Stomach smooth muscle (tissue), 2 donors: ENCODE measurements at regions not wholly inside any gene's neighbourhood (a gene's known extent, or its start where the extent isn't known, plus 50 kb on each side); places are given as distances from the start of the nearest gene placed in this dataset.

Experiments
- H3K27ac ChIP-seq: one replicate; pipeline ENCODE4 v1.7.0; 2013; ENCODE audit warnings: mild to moderate bottlenecking, low read length, inconsistent platforms
- H3K27me3 ChIP-seq, 2 donors: one replicate each; pipeline ENCODE4 v1.7.0; 2013; ENCODE audit warnings: low read length in 2 of 2; ENCODE audit not compliant: insufficient read depth in 2 of 2, control insufficient read depth in 1 of 2
- H3K36me3 ChIP-seq, 2 donors: one replicate each; pipeline ENCODE4 v1.7.0; 2013; ENCODE audit warnings: low read length in 2 of 2; ENCODE audit not compliant: control insufficient read depth in 2 of 2, insufficient read depth in 2 of 2
- H3K4me1 ChIP-seq: one replicate; pipeline ENCODE4 v1.7.0; 2013; ENCODE audit warnings: low read length; ENCODE audit not compliant: control insufficient read depth, insufficient read depth
- H3K4me3 ChIP-seq, 2 donors: one replicate each; pipeline ENCODE4 v1.7.0; 2013; ENCODE audit warnings: low read length in 2 of 2
- H3K9ac ChIP-seq, 2 donors: one replicate each; pipeline ENCODE4 v1.7.0; 2013; ENCODE audit warnings: low read length in 2 of 2, mild to moderate bottlenecking in 1 of 2
- H3K9me3 ChIP-seq, 2 donors: one replicate each; pipeline ENCODE4 v1.7.0; 2013; ENCODE audit warnings: low read length in 2 of 2; ENCODE audit not compliant: control insufficient read depth in 2 of 2
- donor health status: healthy.
- donor health status: Pancreatic carcinoma.

DNA sequence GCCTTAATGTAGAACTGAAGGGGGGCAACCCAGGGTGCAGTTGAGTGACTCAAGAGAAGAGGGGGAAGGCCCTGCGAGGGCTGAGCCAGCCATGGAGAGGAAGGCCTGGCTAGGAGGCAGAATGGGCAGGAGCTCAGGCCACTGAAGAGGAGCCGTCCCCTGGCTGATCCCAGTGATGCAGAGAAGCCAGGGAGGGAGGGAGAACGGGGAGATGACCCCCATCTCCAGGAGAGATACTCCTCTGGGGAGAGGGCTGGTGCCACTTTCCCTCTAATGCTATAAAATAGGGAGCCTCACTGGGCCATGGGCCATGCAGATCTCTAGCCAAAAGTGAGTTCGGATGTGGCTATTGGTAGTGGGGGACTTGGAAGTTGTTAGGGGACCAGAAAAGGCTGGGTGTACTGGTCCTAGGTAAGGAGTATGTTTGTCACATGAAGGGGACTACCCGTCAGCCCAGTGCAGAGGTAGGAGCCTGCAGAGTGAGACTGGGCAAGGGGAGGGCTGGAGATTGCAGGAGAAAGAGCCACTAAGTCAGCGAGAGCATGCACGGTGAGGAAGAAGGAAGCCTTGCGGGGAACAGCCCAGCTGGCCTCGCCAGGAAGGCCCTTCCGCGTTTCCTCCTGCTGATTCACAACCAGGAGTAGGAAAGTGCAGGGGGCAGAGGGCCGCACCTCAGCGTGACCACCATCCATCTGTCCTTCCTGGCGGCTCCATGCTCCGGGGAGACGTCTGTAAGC is 347.6 kb downstream of the TCERG1L start:
- peaks cover 0 to 9% of the 10 kb centered on the region in 2 donors for H3K27me3 ChIP-seq
- no peaks in the 10 kb centered on the region for H3K4me1 ChIP-seq
- no peak overlapping the region for H3K27ac ChIP-seq
- no peak overlapping the region for H3K4me3 ChIP-seq
- H3K36me3 ChIP-seq = no peaks in the 10 kb centered on the region
- no peak overlapping the region for H3K9ac ChIP-seq
- no peaks in the 10 kb centered on the region for H3K9me3 ChIP-seq

- Histone ChIP-seq H3K36me3 (no peaks in the 10 kb centered on the region), H3K27me3 (peaks cover 0 to 7% of the 10 kb centered on the region in 2 donors), H3K27ac (no peak overlapping the region), H3K4me3 (no peak overlapping the region), H3K9me3 (no peaks in the 10 kb centered on the region), H3K4me1 (no peaks in the 10 kb centered on the region), H3K9ac (no peak overlapping the region)
These were observed 346.8 kb downstream of the TCERG1L start for GRCh38 chr10:130964771-130965170.

- Histone ChIP-seq H3K4me1 (no peaks in the 10 kb centered on the region), H3K9me3 (no peaks in the 10 kb centered on the region), H3K27ac (no peak overlapping the region), H3K36me3 (no peaks in the 10 kb centered on the region), H3K9ac (no peak overlapping the region), H3K4me3 (no peak overlapping the region), H3K27me3 (peaks cover 0 to 4% of the 10 kb centered on the region in 2 donors)
These were observed 344.4 kb downstream of the TCERG1L start for GRCh38 chr10:130967161-130967560.

- Histone ChIP-seq H3K27ac (no peak overlapping the region), H3K36me3 (no peaks in the 10 kb centered on the region), H3K4me3 (no peak overlapping the region), H3K9ac (no peak overlapping the region), H3K27me3 (peaks cover 0 to 2% of the 10 kb centered on the region in 2 donors), H3K4me1 (no peaks in the 10 kb centered on the region), H3K9me3 (no peaks in the 10 kb centered on the region)
These were observed 343.7 kb downstream of the TCERG1L start for GRCh38 chr10:130967784-130968183.

DNA sequence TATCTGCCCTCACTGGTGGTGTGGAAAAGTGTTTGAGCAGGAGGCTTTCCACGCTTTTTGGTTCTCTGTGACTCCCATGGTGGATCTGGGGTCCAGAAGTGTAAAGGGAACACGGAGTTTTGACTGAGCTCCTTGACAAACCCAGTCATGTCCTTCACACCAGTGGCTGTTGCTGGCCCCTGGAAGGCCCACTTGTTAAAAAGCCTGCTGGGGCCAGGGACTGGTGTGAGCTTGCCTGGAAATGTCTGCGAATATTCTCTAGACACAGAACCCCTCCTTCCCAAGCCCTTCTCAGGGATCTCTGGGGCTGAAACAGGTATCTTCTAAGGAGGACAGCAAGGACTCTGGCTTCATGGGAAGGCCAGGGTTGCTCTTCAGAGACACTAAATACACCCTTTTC is 343.0 kb downstream of the TCERG1L start:
- Histone ChIP-seq H3K4me3 (no peak overlapping the region), H3K27me3 (no peaks in the 10 kb centered on the region), H3K36me3 (no peaks in the 10 kb centered on the region), H3K9me3 (no peaks in the 10 kb centered on the region), H3K27ac (no peak overlapping the region), H3K4me1 (no peaks in the 10 kb centered on the region), H3K9ac (no peak overlapping the region)

DNA sequence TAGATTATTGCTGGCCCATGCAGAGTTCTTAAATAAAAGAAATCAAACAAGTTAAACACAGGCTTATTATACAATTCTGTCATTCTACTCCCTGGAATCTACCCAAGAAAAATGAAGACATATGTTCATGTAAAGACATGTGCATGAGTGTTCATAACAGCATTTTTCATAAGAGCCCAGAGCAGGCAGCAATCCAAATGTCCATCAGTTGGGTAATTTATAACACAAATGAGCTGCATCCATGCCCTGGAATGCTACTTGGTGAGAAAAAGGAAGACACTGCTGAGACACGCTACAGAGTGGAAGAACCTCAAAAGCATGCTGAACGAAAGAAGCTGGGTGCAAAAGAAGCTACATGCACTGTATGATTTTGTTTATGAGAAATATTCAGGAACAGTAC is 342.6 kb downstream of the TCERG1L start:
- no peaks in the 10 kb centered on the region for H3K4me1 ChIP-seq
- H3K9me3 ChIP-seq = no peaks in the 10 kb centered on the region
- no peaks in the 10 kb centered on the region for H3K27me3 ChIP-seq
- H3K9ac ChIP-seq = no peak overlapping the region
- H3K4me3 ChIP-seq = no peak overlapping the region
- no peak overlapping the region for H3K27ac ChIP-seq
- no peaks in the 10 kb centered on the region for H3K36me3 ChIP-seq

- H3K27ac ChIP-seq = no peak overlapping the region
These were observed 341.8 kb downstream of the TCERG1L start for GRCh38 chr10:130969700-130970099.

GRCh38 chr10:130970341-130971122 is 341.0 kb downstream of the TCERG1L start:
- no peak overlapping the region for H3K4me3 ChIP-seq
- no peaks in the 10 kb centered on the region for H3K27me3 ChIP-seq
- H3K9ac ChIP-seq = no peak overlapping the region
- H3K9me3 ChIP-seq = no peaks in the 10 kb centered on the region
- no peaks in the 10 kb centered on the region for H3K4me1 ChIP-seq
- no peak overlapping the region for H3K27ac ChIP-seq
- no peaks in the 10 kb centered on the region for H3K36me3 ChIP-seq

More at GRCh38 chr10:130969700-130970099, 341.8 kb downstream of the TCERG1L start:
- Histone ChIP-seq H3K4me1 (no peaks in the 10 kb centered on the region), H3K27me3 (no peaks in the 10 kb centered on the region), H3K9me3 (no peaks in the 10 kb centered on the region), H3K4me3 (no peak overlapping the region), H3K36me3 (no peaks in the 10 kb centered on the region), H3K9ac (no peak overlapping the region)

- Histone ChIP-seq H3K9me3 (no peaks in the 10 kb centered on the region), H3K27ac (no peak overlapping the region), H3K27me3 (no peaks in the 10 kb centered on the region)
These were observed 340.4 kb downstream of the TCERG1L start for GRCh38 chr10:130971123-130971435.

GRCh38 chr10:130973127-130973839 is 338.2 kb downstream of the TCERG1L start:
- H3K36me3 ChIP-seq = no peaks in the 10 kb centered on the region
- no peak overlapping the region for H3K4me3 ChIP-seq
- no peaks in the 10 kb centered on the region for H3K9me3 ChIP-seq
- no peak overlapping the region for H3K27ac ChIP-seq
- H3K27me3 ChIP-seq = no peaks in the 10 kb centered on the region
- no peak overlapping the region for H3K9ac ChIP-seq
- no peaks in the 10 kb centered on the region for H3K4me1 ChIP-seq

More at GRCh38 chr10:130971123-130971435, 340.4 kb downstream of the TCERG1L start:
- H3K36me3 ChIP-seq = no peaks in the 10 kb centered on the region
- H3K4me1 ChIP-seq = no peaks in the 10 kb centered on the region
- H3K9ac ChIP-seq = no peak overlapping the region
- no peak overlapping the region for H3K4me3 ChIP-seq
